K562 (cell line): ENCODE measurements at regions not wholly inside any gene's neighbourhood (a gene's known extent, or its start where the extent isn't known, plus 50 kb on each side); places are given as distances from the start of the nearest gene placed in this dataset.

ENCODE experiments used
- CBFB ChIP-seq: sonication (generic); formaldehyde crosslinking; IDR thresholded peaks from 2 replicates; pipeline ENCODE4 v1.4.0; 2020; ENCODE audit warnings: mild to moderate bottlenecking, missing genetic modification reagents
- HOMEZ ChIP-seq: fragments of 250-450 bp; sonication (Bioruptor Pico); IDR thresholded peaks from 2 replicates; pipeline ENCODE4 v1.4.0; 2020; ENCODE audit warnings: mild to moderate bottlenecking, moderate library complexity
- KDM4B ChIP-seq, 2 experiments: fragments of 450-650 bp in 1 of 2; sonication (generic) in 1 of 2; IDR thresholded peaks; 2 replicates each; pipeline ENCODE4 v1.6.1; 2016 to 2017; ENCODE audit warnings: borderline replicate concordance in 2 of 2, antibody characterized with exemption in 1 of 2, low read depth in 1 of 2, mild to moderate bottlenecking in 1 of 2
- MCM7 ChIP-seq, 2 experiments: fragments of 450-650 bp; IDR thresholded peaks; 2 replicates each; pipeline ENCODE4 v1.6.1; 2016 to 2018
- NONO ChIP-seq, 2 experiments: fragments of 200-400 bp in 1 of 2; fragments of 450-650 bp in 1 of 2; formaldehyde crosslinking in 1 of 2; IDR thresholded peaks; 2 replicates each; pipeline ENCODE4 v1.6.1; 2017; ENCODE audit warnings: low read depth in 2 of 2, mild to moderate bottlenecking in 2 of 2, moderate library complexity in 2 of 2, low read length in 1 of 2
- NR1H2 ChIP-seq: sonication (generic); formaldehyde crosslinking; IDR thresholded peaks from 2 replicates; pipeline ENCODE4 v1.4.0; 2020; ENCODE audit warnings: mild to moderate bottlenecking, missing genetic modification reagents
- RBFOX2 ChIP-seq: fragments of 200-400 bp; formaldehyde crosslinking; IDR thresholded peaks from 2 replicates; pipeline ENCODE4 v1.6.1; 2017; ENCODE audit warnings: low read depth, mild to moderate bottlenecking, low read length, moderate library complexity
- RHOXF2B ChIP-seq: fragments of 250-450 bp; sonication (Bioruptor Pico); conservative IDR thresholded peaks from 2 replicates; pipeline ENCODE4 v1.5.1; 2021
- RNF2 ChIP-seq: sonication (generic); IDR thresholded peaks from 2 replicates; pipeline ENCODE4 v1.6.1; 2016
- SIN3A ChIP-seq, 2 experiments: fragments of 150-350 bp in 1 of 2; IDR thresholded peaks; 2 replicates each; pipeline ENCODE4 v1.6.1; 2011 to 2016; ENCODE audit warnings: borderline replicate concordance in 2 of 2, low read depth in 2 of 2, low read length in 2 of 2, mild to moderate bottlenecking in 2 of 2, moderate library complexity in 2 of 2; ENCODE audit not compliant: control insufficient read depth in 1 of 2
- ZBTB2 ChIP-seq: fragments of 450-650 bp; IDR thresholded peaks from 2 replicates; pipeline ENCODE4 v1.6.1; 2016; ENCODE audit warnings: antibody characterized with exemption
- ZC3H8 ChIP-seq: fragments of 450-650 bp; IDR thresholded peaks from 2 replicates; pipeline ENCODE4 v1.6.1; 2017
- ZKSCAN8 ChIP-seq: fragments of 200-800 bp; sonication (Bioruptor generic); IDR thresholded peaks from 2 replicates; pipeline ENCODE4 v1.6.1; 2016; ENCODE audit warnings: missing genetic modification characterization, missing compliant biosample characterization
- ZNF311 ChIP-seq: fragments of 250-450 bp; sonication (Bioruptor Pico); IDR thresholded peaks from 2 replicates; pipeline ENCODE4 v1.4.0; 2020; ENCODE audit warnings: mild to moderate bottlenecking, moderate library complexity
- ZNF551 ChIP-seq: fragments of 250-450 bp; sonication (Bioruptor Pico); IDR thresholded peaks from 2 replicates; pipeline ENCODE4 v1.5.0; 2021; ENCODE audit warnings: mild to moderate bottlenecking, moderate library complexity
- ZNF583 ChIP-seq: fragments of 250-450 bp; sonication (Bioruptor Pico); IDR thresholded peaks from 2 replicates; pipeline ENCODE4 v1.4.0; 2020
- ZNF695 ChIP-seq: fragments of 450-650 bp; formaldehyde crosslinking; IDR thresholded peaks from 2 replicates; pipeline ENCODE4 v1.4.0; 2020; ENCODE audit warnings: mild to moderate bottlenecking, moderate library complexity
- TF ChIP-seq, protein P1 (sequence below): IDR thresholded peaks from 2 replicates; pipeline ENCODE4 v1.6.1; 2014; ENCODE audit warnings: antibody characterized with exemption
- TF ChIP-seq, protein P2 (sequence below): sonication (generic); formaldehyde crosslinking; IDR thresholded peaks from 2 replicates; pipeline ENCODE4 v1.4.0; 2020; ENCODE audit warnings: mild to moderate bottlenecking, missing genetic modification reagents
- TF ChIP-seq, protein P3 (sequence below): fragments of 250-450 bp; sonication (Bioruptor Pico); IDR thresholded peaks from 2 replicates; pipeline ENCODE4 v1.8.0; 2021; ENCODE audit warnings: borderline replicate concordance, mild to moderate bottlenecking, moderate library complexity; ENCODE audit not compliant: poor library complexity, severe bottlenecking

DNA sequence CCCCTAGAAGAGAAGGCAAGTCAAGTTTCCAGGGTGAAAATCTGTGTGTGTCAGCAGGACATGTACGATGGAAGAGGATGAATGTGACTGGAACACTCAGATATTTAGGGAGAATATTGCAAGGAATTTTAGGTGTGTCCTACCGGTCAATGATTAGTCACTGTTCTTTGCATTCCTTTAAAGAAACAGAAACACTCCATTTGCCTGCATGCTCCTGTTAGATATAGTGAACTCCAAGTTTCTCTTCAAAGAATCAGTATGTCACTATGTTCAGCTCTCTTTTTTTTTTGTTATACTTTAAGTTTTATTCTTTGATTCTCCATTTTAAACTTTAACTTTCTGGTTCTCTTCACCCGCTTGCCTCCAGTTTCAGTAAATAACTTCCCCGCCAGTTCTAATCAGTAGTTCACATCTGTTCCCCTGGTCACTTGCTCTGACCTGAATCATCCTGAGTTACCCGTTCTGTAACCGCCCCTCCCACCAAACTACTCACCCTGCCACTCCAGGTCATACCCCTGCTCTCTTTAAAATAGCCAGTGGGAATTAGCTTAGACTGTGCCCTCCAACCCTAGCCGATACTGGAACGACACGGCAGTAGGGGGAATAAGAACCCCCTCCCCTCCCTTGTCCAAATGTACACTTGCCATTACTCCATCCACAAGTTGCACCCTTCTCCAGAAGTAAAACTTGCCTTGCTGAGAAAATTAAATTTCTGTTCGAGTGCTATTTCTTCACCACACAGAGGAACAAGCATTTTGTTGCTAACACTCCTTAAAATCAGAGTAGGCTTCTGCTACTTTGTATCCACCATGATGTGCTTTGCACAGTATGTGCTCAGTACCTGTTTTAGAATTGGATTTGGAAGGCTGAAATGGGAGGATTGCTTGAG, 268.4 kb downstream of the METTL4 start (continued):
- no peak; the same call in 1 of the 2 replicates for TF ChIP-seq ZBTB2
- TF ChIP-seq SIN3A (IDR thresholded peaks at IDR 0.05; ENCODE audit: borderline replicate concordance in 2 of 2, control insufficient read depth in 1 of 2, low read depth in 2 of 2, low read length in 2 of 2) = no peak
- no peak for TF ChIP-seq MCM7 (IDR thresholded peaks at IDR 0.05)
- TF ChIP-seq, protein P1, sequence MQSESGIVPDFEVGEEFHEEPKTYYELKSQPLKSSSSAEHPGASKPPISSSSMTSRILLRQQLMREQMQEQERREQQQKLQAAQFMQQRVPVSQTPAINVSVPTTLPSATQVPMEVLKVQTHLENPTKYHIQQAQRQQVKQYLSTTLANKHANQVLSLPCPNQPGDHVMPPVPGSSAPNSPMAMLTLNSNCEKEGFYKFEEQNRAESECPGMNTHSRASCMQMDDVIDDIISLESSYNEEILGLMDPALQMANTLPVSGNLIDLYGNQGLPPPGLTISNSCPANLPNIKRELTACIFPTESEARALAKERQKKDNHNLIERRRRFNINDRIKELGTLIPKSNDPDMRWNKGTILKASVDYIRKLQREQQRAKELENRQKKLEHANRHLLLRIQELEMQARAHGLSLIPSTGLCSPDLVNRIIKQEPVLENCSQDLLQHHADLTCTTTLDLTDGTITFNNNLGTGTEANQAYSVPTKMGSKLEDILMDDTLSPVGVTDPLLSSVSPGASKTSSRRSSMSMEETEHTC = no peak
- no peak for TF ChIP-seq ZNF311 (CRISPR knock-in tag)
- no peak for TF ChIP-seq RHOXF2B (CRISPR knock-in tag)
- TF ChIP-seq KDM4B (IDR thresholded peaks at IDR 0.05; ENCODE audit: borderline replicate concordance in 2 of 2, low read depth in 1 of 2) = no peak
- TF ChIP-seq RBFOX2 = no peak; the same call in 1 of the 2 replicates
- TF ChIP-seq CBFB (CRISPR knock-in tag) = no peak
- TF ChIP-seq HOMEZ (CRISPR knock-in tag) = no peak
- no peak for TF ChIP-seq ZNF583 (CRISPR knock-in tag)
- peak; percentile 69; the same call in 1 of the 2 replicates for TF ChIP-seq RNF2
- peak; percentile 41; the same call in 1 of the 2 replicates for TF ChIP-seq NR1H2 (CRISPR knock-in tag)
- TF ChIP-seq ZNF551 (CRISPR knock-in tag) = no peak
- TF ChIP-seq ZKSCAN8 = no peak
- TF ChIP-seq, protein P2, sequence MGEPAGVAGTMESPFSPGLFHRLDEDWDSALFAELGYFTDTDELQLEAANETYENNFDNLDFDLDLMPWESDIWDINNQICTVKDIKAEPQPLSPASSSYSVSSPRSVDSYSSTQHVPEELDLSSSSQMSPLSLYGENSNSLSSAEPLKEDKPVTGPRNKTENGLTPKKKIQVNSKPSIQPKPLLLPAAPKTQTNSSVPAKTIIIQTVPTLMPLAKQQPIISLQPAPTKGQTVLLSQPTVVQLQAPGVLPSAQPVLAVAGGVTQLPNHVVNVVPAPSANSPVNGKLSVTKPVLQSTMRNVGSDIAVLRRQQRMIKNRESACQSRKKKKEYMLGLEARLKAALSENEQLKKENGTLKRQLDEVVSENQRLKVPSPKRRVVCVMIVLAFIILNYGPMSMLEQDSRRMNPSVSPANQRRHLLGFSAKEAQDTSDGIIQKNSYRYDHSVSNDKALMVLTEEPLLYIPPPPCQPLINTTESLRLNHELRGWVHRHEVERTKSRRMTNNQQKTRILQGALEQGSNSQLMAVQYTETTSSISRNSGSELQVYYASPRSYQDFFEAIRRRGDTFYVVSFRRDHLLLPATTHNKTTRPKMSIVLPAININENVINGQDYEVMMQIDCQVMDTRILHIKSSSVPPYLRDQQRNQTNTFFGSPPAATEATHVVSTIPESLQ = no peak
- no peak for TF ChIP-seq ZC3H8
- TF ChIP-seq NONO (IDR thresholded peaks at IDR 0.05; ENCODE audit: low read depth in 2 of 2, low read length in 1 of 2) = no peak
- TF ChIP-seq, protein P3, sequence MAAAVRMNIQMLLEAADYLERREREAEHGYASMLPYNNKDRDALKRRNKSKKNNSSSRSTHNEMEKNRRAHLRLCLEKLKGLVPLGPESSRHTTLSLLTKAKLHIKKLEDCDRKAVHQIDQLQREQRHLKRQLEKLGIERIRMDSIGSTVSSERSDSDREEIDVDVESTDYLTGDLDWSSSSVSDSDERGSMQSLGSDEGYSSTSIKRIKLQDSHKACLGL (CRISPR knock-in tag) = no peak
- no peak for TF ChIP-seq ZNF695 (CRISPR knock-in tag)
